Adrenal gland (tissue), 9 donors: ENCODE measurements at regions not wholly inside any gene's neighbourhood (a gene's known extent, or its start where the extent isn't known, plus 50 kb on each side); places are given as distances from the start of the nearest gene placed in this dataset.
A peak's percentile ranks its signal among the peaks of the same experiment; 100 is the strongest.

ENCODE experiments used
- DNase-seq, 7 donors: peaks; one replicate each; pipeline ENCODE4 v3.0.0-alpha.2; 2019 to 2020
- H3K27ac ChIP-seq, 5 donors: fragments of 200-600 bp; sonication (generic) in 4 of 5; 1 replicate in 3 of 5; 2 replicates in 2 of 5; pipeline versions ENCODE4 v1.5.1 to v1.8.0; 2016 to 2020; ENCODE audit warnings: mild to moderate bottlenecking in 1 of 5
- H3K27me3 ChIP-seq: fragments of 200-600 bp; 2 replicates; pipeline ENCODE4 v1.8.0; 2021
- H3K36me3 ChIP-seq, 2 donors: fragments of 200-600 bp; replicated peaks in 1 of 2; 1 replicate in 1 of 2; 2 replicates in 1 of 2; pipeline versions ENCODE4 v1.5.1 to v1.8.0; 2018 to 2022
- H3K4me1 ChIP-seq, 2 donors: fragments of 200-600 bp; replicated peaks in 1 of 2; 1 replicate in 1 of 2; 2 replicates in 1 of 2; pipeline versions ENCODE4 v1.5.1 to v1.8.0; 2018 to 2021
- H3K4me3 ChIP-seq, 4 donors: fragments of 200-600 bp; sonication (generic) in 3 of 4; one replicate each; pipeline ENCODE4 v1.5.1; 2016 to 2018
- H3K9me3 ChIP-seq, 3 donors: fragments of 200-600 bp; sonication (generic) in 1 of 3; replicated peaks in 1 of 3; 1 replicate in 2 of 3; 2 replicates in 1 of 3; pipeline versions ENCODE4 v1.5.1 to v1.8.0; 2016 to 2021
- CTCF ChIP-seq, 6 experiments: fragments of 450-650 bp in 4 of 6; fragments of 200-600 bp in 2 of 6; sonication (generic) in 1 of 6; IDR thresholded peaks; 1 replicate in 5 of 6; 2 replicates in 1 of 6; pipeline versions ENCODE4 v1.5.1 to v1.8.0; 2016 to 2021; ENCODE audit warnings: antibody characterized with exemption in 6 of 6, mild to moderate bottlenecking in 2 of 6, moderate library complexity in 1 of 6
- POLR2A ChIP-seq, 2 donors: fragments of 450-650 bp; IDR thresholded peaks; one replicate each; pipeline ENCODE4 v1.6.1; 2017; ENCODE audit warnings: antibody characterized with exemption in 2 of 2, mild to moderate bottlenecking in 2 of 2, moderate library complexity in 1 of 2
- WGBS, 4 donors: extraction: QIAGEN DNeasy Blood & Tissue Kit in 2 of 4; methylation state at CpG; one replicate each; pipeline versions ENCODE4 v1.1.5 to v1.1.7; 2013 to 2017; 5-methylcytosine and 5-hydroxymethylcytosine counted together
- intact Hi-C, 2 donors: fragments of 100-400 bp; cut with DNase I; formaldehyde crosslinking; loops; one replicate each; pipeline versions ENCODE4 v1.14.1 to v1.15.0; 2022 to 2023
- donor health status: healthy with polysubstance abuse.
- donor health status: Bipolar disorder and iron deficiency.
- donor health status: DM: yes; HTN: yes; CAD: no.
- donor health status: DM: no; HTN: no; CAD: no.
- donor health status: DM: no; HTN: no; CAD: no.

GRCh38 chrX:39652336-39652735 is 445.4 kb downstream of the BCOR start:
- peaks cover 31% of the 10 kb centered on the region for H3K27me3 ChIP-seq
- TF ChIP-seq POLR2A (IDR thresholded peaks at IDR 0.05) = no peak
- TF ChIP-seq CTCF (IDR thresholded peaks at IDR 0.05) = peak in 5 of 6 experiments; percentile 18 to 51 (median 32)
- DNase-seq = peak in 5 of 7 donors; percentile 15 to 54 (median 19)
- H3K36me3 ChIP-seq = no peaks in the 10 kb centered on the region
- intact Hi-C loops = no loop called here
- 24 to 63% (median 50%) methylated on average over 2 to 5 of the region's 5 CpGs for WGBS, 4 donors
- H3K4me3 ChIP-seq = no peak overlapping the region
- H3K27ac ChIP-seq = no peak overlapping the region
- H3K4me1 ChIP-seq = no peaks in the 10 kb centered on the region
- H3K9me3 ChIP-seq = no peaks in the 10 kb centered on the region

GRCh38 chrX:39653691-39654090 is 444.1 kb downstream of the BCOR start:
- peaks cover 31% of the 10 kb centered on the region for H3K27me3 ChIP-seq
- TF ChIP-seq POLR2A (IDR thresholded peaks at IDR 0.05) = no peak
- TF ChIP-seq CTCF (IDR thresholded peaks at IDR 0.05) = no peak
- WGBS, 4 donors = 40 to 67% (median 60%) methylated on average over 6 to 10 of the region's 10 CpGs
- intact Hi-C loops = no loop called here
- no peak overlapping the region for H3K4me3 ChIP-seq
- H3K9me3 ChIP-seq = no peaks in the 10 kb centered on the region
- no peaks in the 10 kb centered on the region for H3K36me3 ChIP-seq
- DNase-seq = no peak
- no peaks in the 10 kb centered on the region for H3K4me1 ChIP-seq
- no peak overlapping the region for H3K27ac ChIP-seq

GRCh38 chrX:39654183-39654925 is 443.4 kb downstream of the BCOR start:
- intact Hi-C loops = no loop called here
- no peak for DNase-seq
- no peak overlapping the region for H3K4me3 ChIP-seq
- no peaks in the 10 kb centered on the region for H3K9me3 ChIP-seq
- no peaks in the 10 kb centered on the region for H3K36me3 ChIP-seq
- no peaks in the 10 kb centered on the region for H3K4me1 ChIP-seq
- WGBS, 4 donors = 61 to 93% (median 73%) methylated on average over 11 to 16 of the region's 16 CpGs
- no peak overlapping the region for H3K27ac ChIP-seq
- H3K27me3 ChIP-seq = peaks cover 31% of the 10 kb centered on the region
- TF ChIP-seq CTCF (IDR thresholded peaks at IDR 0.05) = no peak
- TF ChIP-seq POLR2A (IDR thresholded peaks at IDR 0.05) = no peak

GRCh38 chrX:39654952-39655351 is 442.8 kb downstream of the BCOR start:
- WGBS, 4 donors = 65 to 79% (median 74%) methylated on average over 3 of the region's 3 CpGs

More at GRCh38 chrX:39654952-39655351, 442.8 kb downstream of the BCOR start:
- Histone ChIP-seq H3K9me3 (no peaks in the 10 kb centered on the region), H3K27me3 (peaks cover 27% of the 10 kb centered on the region), H3K4me3 (no peak overlapping the region), H3K36me3 (no peaks in the 10 kb centered on the region), H3K27ac (no peak overlapping the region), H3K4me1 (no peaks in the 10 kb centered on the region)
- TF ChIP-seq CTCF (IDR thresholded peaks at IDR 0.05) (no peak), POLR2A (IDR thresholded peaks at IDR 0.05) (no peak)
- DNase-seq = no peak
- intact Hi-C loops = no loop called here
